GM19043 (cell line): ENCODE measurements at regions not wholly inside any gene's neighbourhood (a gene's known extent, or its start where the extent isn't known, plus 50 kb on each side); places are given as distances from the start of the nearest gene placed in this dataset.

Experiments
- ATAC-seq: cut with Tn5 transposase; IDR thresholded peaks from one replicate; pipeline ENCODE4 v1.9.1; 2021; ENCODE audit warnings: low read depth; ENCODE audit not compliant: unreplicated experiment

DNA sequence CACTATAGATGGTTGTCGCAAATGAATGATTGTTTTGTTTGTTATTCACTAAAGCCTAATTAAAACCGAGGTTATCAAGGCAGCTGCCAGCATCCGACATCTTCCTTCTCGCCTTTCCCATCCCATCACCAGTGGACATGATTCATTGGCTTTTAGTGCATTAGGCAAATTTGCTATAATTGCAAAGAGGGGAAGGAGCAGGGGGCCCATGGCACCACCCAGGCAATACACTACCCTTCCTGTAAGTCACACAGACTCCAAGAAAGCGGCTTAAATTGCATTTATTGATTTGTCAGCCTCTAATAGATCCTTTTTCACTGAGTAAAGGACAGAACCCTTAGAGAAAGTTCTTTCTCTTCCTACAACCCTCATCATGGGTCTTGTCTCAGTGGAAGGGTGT lies 169.2 kb upstream of the NCAM1 start:
- ATAC-seq: no peak

DNA sequence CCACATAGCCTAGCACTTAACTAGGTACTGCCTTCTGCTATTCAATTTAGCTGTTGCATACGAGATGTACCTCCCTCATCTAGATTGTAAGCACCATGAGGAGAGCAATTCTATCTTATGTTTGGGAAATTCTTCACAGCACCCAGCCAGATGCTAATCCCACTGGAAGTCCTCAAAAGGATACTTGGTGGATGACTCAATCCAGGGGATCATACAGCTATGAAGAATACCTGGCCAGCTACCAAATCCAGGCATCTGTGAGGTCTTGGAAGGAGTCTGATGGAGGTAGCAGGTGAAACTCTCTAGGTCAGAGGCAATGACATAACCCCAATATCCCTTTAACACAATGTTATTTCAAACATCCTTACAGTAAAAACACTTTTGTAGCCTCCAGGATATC lies 167.8 kb upstream of the NCAM1 start:
- no peak for ATAC-seq

DNA sequence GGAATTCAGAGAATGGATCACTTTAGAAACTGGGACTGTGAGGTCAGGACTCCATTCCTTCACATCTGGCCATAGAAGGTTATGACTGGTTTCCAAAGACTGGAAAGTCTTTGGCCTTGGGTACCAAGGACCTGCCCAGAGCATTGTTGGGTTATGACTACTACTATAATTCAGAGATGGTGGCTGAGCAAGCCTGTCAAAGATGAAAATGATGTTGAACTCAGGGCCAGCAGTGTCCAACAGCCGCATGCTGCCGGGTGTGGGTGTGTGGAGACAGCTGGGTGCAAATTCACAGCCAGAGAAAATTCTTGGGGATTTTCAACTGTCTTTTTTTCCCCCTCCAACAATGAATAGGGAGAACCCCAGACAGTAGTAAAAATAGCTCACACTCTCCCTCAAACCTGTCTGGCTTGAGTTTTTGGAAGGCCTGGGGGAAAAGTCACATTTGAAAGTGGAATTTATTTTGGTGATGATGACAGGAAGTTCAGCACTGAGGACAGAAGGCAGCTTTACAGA lies 166.8 kb upstream of the NCAM1 start:
- ATAC-seq: no peak

DNA sequence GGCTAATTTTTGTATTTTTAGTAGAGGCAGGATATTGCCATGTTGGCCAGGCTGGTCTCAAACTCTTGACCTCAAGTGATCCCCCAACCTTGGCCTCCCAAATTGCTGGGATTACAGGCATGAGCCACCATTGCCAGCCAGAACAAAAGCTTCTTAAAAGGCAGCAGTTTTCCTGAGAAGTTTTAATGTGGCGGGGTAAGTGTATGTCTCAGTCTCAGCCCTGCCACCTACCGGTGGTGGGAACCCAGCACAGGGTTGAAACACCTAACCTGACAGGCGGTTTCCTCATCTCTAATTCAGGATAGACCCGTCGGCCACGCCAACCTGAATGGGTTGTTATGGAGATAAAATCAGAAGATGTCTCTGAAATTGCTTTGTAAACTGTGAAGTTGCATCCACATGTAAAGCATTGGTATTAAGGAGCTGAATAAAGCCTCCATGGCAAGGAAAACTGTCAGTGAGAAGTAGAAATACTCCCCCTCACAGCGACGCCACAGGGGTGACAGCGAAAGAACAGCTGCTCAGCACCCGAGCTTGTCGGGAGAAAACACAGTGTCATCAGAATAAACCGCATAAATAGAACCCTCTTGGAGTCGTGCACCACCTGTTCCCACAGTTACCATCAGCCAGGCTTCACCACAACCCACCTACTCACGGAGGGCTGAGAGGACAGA lies 165.9 kb upstream of the NCAM1 start:
- no peak for ATAC-seq

DNA sequence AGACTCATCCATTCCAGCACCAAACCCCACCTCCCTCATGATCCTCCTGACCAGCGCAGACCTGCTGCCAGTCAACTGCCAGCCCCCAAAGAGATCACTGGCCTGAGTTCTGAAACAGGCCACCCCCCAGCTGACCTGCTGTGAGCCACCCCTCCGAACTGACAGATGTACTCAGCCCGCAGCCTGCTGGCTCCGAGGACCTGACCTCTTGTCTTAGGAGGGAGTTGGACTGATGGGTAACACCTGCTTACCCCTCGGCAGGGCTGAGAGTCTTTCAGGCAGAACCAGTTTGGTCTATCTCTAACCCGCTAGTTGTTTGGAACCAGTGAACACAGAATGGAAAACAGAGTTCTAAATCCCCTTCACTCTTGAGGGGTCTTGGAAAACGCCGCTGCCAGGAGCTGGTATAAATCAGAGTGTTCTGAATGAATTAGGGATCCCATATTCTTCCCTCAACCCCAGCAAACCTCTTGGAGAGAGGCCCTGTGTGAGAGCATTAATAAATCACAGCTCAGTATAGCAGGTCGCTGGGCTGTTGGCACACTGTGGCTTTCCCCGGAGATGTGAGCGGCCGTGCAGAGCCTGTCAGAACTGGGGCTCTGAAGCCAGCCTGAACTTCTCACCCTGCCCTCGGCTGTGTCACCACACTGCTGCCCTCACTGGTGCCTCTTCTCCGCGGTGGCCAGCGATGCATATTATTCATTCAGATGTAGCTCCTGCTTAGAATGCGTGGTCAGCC lies 165.1 kb upstream of the NCAM1 start:
- ATAC-seq: no peak

DNA sequence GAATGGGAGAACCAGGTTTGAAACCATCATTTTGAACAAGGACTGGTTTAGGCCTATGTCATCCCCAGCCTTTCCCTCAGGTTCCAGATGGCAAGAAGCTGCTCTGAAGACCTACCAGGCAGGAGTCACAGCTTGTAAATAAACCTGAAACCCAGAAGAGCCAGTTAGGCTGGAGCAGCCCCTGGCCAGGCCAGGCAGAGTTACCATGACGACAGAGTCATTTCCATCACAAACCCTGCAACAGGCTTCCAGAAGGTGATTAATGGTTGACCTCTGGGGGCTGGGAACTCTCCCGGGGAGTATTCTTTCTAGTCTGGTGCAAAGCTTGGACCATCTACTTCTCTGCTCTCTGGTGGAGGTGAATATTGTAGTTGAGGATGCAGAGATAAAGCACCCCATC lies 164.1 kb upstream of the NCAM1 start:
- ATAC-seq: no peak

DNA sequence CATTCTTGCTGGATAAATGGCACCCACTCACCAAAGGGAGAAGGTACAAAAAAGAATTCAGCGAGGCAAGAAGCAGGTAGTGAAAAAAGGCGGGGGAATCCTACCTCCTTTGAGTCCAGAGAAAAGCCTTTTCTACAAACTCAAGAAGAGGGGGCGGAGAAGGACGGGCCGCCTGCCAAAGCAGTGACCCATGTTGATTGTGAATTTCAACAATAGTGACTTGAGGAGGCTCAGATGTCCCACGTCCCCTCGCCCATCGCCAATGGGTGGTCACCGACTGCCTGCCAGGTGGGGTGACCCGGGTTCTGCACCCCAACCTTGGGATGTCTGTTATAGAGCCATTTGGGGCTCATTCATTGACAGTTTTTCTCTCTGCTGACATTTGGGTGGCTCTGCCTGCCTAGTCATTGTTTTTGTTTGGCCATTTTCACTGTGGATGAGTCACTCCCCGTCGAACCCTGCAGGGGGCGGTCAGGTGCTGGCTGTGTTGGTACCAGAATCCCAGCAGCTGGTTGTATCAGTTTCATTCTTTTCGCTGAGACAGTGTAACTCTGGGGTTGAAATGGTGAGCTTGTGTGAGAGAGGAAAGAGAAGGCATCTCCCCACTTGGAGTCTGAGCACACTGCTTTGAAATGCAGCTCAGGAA lies 163.4 kb upstream of the NCAM1 start:
- no peak for ATAC-seq

DNA sequence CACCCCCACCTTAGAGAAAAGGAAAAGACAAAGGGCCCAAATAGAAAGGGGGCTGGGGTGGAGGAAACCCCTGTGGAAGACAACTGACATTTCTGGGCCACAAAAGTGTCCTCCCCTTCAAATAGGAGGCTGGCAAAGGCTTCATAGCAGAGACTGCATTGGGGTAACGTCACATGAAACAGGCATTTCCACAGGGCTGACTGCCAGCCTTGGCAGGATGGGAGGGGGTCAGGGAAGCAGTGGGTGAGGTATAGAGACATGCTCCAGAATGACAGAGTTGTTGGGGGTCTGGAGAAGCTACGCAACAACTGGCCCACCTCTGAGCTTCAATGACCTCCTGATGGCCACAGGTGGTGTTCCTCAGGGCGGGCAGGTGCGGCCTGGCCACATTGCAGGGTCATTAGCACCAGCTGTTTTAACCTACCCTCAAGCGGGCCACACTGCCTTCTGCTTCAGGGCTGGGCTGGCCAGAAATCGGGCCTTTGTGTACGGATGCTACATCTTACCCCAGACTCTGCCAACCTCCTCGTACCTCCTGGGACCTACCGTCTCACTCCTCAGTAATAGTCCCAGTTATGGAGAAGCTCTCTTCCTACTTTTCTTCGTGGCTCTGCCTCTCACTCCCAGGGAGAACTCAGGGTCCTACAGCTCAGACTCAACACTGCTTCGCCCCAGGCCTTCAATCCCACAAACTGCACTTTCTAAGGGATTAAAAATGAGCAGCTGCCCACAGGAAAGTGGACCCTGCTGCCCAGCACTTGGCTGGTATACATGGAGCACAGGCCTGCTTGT lies 160.0 kb upstream of the NCAM1 start:
- ATAC-seq: no peak

DNA sequence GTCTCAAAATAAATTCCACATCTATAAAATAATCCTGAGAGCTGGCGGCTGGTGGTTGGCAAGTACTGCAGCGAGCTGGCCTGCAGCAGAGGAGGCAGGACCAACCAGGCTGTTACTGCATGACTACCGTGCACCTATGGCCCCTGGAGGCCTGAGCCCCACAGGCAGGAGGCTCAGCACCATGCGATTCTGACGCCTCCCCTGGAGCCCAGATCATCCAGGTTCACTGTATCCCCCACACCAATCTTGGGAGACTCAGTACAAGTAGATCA lies 159.5 kb upstream of the NCAM1 start:
- ATAC-seq: no peak

DNA sequence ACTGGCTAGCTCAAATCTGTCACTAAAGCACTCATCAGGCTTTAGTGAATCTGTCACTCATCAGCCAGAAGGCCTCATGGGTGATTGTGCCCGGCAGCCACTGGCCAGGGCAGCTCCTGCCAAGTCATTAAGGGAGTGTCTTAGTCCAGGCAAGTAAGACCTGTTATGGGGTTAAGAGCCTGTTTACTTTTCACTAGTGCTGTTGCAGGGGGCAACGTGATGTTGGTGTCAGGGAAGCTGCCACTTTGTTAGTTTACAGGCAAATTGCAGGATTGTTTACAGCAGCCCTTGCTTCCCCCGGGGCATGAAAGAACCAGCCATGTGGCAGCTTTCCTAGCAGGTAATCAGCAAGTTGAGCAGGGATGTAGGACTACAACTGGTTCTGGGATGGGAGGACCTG lies 155.6 kb upstream of the NCAM1 start:
- ATAC-seq: no peak

DNA sequence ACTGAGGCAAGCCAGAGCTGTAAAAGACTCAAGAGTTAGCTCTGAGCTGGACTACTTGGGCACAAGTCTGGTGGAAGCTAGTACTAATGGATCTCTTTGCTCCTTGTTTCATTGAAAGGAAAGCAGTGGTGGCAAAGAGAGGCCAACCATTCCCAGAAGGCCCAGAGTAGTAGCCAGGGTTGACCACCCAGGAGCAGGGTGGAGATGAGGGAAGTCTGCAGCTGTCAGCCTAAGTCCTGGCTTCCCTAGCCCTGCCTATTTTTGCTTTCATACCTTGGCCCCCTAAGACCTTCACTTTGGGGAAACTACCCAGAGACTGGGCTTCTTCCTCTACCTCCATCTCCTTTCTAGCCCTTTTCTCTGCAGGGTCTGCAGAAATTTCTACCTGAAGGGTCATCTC lies 155.0 kb upstream of the NCAM1 start:
- no peak for ATAC-seq

DNA sequence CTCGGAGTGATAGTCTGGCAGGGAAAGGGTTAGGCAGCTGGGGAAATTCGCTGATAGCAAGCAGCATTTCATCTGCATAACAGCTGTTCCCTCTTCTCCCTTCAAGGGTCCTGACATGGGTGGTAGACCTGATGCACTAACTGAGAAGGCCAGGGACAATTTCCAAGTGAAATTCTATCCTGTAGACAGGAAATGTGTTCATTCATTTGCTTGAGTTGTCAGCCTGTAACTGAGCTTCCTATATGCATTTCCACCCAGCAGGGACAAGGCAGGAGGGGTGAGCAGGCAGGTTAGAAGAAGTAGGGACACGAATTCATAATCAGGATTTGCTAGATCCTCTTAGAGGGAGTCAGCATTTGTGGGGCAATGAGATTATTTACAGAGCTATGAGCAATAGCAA lies 154.3 kb upstream of the NCAM1 start:
- no peak for ATAC-seq

DNA sequence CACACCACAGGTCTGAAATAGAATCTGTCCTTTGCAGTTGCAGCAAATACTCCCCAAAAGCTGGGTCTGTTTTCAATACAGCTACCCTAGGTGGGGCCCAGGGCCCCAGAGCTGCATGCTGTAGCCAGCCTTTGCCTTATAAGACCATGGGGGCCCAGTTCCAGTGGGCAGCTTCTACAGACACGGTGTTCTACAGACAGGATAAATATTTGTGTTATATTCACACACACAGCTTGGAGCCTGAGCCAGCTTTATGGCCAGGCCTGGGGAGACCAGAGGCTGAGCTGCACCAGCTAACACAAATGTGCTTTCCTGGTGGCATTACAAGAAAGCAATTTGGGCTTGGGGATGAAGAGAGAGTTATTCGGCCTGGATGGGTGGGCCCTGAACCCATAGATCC lies 151.8 kb upstream of the NCAM1 start:
- no peak for ATAC-seq

DNA sequence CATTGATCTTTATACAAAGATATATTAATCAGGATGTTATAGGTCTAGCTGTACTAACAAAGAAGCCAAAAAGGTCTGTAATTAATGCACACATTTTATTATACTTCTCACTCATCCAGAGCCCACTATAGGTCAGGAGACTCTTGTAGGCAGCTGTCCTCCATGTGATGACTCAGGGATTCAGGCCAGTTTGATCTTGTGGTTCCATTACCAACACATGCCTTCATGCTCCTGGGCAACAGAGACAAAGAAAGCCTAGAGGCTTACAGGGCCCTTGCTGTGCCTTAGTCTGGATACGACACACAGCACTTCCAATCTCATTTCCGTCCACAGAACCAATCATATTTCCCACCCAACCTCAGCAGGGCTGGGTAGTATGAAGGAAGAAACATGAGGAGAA lies 150.3 kb upstream of the NCAM1 start:
- no peak for ATAC-seq

DNA sequence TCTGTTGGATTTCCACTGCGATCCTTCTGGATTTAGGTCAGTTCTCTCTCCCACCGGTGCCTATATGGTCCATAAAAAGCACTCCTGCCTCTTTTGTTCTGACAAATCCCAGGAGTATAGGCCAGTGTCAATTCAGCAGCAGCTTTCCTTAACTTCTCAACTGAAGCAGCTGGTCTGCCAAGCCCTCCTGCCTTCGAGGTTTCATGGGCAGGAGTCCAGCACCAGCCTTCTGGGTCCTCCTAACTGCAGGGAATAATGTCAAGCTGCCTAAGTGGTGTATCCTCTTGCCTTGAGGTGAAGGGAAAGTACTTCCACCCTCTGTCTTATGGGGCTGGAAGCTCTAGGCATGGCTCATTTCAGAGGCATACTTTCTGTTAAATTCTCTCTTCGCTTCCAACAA lies 149.4 kb upstream of the NCAM1 start:
- no peak for ATAC-seq

DNA sequence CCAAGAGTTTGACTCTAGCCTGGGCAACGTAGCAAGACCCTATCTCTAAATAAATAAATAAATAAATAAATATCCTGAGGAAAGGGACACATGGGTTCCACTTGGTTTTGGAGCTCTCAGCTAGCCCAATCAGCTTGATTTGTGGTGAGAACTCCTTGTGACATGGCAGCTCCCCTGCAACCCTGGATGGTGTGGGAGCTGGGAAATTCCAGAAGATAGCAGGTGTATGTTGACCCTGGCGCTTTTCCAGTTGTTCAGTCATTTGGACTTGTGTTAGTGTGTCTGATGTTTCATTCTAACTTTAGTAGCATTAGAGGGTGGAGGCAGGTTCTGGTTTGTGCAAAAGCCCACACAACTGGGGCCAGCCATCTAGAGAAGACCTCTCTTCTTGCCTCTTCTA lies 148.5 kb upstream of the NCAM1 start:
- ATAC-seq: no peak

DNA sequence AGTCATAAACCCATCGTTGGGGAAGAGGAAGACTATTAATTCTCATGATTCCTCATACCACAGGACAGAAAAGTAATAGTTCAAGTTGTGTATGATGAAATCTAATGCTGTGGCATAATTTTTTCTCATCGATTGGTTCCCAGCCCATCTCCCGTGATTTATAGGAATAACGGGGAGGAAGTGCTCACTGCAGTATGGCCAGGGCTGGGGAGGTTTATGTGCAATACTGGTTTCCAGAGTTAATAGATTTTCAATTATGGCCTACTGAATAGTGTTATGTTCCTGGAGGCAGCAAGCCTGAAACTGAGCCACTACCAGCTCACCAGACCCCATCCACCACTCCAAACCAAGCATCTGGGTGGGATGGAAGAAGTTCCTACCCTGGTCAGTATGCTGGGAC lies 147.1 kb upstream of the NCAM1 start:
- no peak for ATAC-seq

DNA sequence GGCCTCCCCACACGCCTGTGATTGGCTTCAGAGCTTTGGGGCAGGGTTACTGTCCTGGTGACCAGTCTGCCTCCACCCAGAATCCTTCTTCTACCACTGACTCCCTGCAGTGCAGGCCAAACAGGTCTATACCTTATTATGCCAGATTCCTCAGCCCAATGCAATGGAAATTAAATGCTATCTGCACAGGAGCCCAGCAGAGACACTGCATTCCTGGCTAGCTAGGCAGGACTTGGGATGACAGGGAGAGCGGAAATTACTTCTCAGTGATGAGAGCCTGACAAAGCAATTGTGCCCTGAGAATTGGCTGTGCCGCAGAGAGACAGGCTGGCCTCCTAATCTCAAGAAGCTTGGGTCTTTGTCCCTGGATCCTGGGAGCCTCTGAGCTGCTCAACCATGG lies 143.8 kb upstream of the NCAM1 start:
- ATAC-seq: no peak

DNA sequence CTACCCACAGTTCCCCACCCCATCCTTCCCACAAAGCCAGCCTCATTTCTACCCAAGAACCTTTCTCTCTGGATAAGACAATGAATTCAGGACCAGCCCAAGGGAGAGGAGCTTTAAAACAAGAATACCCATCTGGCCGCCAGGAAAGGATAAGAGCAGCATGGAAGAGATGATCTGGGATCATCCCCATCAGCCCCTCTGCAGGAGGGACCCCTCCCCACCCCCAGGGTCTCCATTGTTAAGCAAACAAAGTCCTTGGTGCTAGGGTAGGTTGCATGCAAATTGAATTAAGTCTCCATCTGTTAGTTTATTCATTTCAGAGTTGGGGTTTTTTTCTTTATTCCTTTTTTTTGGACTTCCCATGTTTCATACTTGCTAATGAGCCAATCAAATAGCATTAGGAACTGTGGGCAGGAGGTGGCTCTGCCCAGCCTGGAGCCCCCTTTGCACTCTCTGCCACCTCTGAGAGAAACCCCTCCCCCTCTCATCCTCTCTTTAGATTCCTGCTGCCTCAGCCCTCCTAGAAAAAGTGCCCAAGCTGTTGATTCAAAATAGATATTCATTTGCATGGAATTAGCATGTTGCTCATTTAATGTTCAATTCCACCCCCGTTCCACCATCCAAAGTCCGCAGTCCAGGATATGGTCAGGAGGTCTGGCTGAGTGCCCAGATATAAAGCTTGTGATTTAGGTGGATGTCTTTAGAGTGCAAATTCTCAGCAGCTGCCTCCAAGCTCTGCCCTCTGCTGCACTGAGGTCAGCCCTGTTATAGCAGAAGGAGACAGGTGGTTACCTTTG lies 138.5 kb upstream of the NCAM1 start:
- ATAC-seq: no peak

DNA sequence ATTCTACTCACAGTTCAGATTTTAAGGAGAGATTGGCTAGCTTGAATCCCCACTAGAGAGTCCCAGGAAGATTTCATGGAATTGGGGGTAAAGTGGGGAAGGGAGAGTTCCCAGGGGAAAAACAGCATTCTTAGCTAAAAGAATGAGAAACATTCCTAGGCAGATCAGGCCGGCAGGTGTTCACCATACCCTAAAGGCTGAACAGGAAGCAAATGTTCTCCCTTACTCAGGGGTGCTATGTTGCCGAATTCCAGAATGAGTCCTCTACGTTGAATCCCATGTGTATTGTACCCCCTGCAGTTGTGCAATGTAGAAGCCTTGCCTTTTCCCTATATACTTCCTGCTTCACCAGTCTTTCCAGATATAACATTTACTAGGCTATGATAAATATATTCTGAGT lies 135.2 kb upstream of the NCAM1 start:
- ATAC-seq: no peak

DNA sequence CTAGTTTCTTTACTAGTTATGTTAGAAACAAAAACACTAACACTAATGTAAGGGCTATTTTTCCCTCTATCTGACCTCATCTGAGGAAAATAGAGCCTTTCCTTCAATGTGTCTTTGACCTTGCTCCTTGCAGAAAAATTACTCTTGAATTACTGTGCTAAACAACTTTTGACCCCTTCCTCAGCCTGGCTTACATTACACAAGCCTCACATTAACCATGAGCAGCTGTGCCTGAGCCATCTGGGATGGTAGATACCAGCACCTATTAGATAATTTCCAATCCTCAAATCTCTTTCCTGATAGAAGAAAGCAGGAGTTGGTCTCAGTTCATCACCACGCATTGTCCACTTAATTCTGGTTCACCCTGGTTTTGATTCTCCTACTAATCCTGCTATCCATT lies 134.4 kb upstream of the NCAM1 start:
- ATAC-seq: no peak
